Pancreas (tissue), 10 donors: ENCODE measurements at regions not wholly inside any gene's neighbourhood (a gene's known extent, or its start where the extent isn't known, plus 50 kb on each side); places are given as distances from the start of the nearest gene placed in this dataset.

Source experiments
- ATAC-seq, 4 donors: fragments of 200-7000 bp; cut with Tn5 transposase; one replicate each; pipeline versions ENCODE4 v1.8.0 to v1.9.1; 2020; ENCODE audit warnings: mild to moderate bottlenecking in 4 of 4, moderate library complexity in 4 of 4
- DNase-seq, 6 donors: peaks; one replicate each; pipeline ENCODE4 v3.0.0-alpha.2; 2020
- FAIRE-seq: peaks from 2 replicates; lab custom pipeline; 2012; peaks lifted over from hg19 to GRCh38; lab: Jason Lieb, UNC
- H3K27ac ChIP-seq, 4 donors: fragments of 200-600 bp; sonication (generic); 1 replicate in 3 of 4; 2 replicates in 1 of 4; pipeline versions ENCODE4 v1.5.0 to v1.8.0; 2020
- H3K27me3 ChIP-seq, 4 donors: fragments of 200-600 bp; one replicate each; pipeline ENCODE4 v1.8.0; 2021
- H3K36me3 ChIP-seq, 3 donors: fragments of 200-600 bp; sonication (generic) in 1 of 3; one replicate each; pipeline versions ENCODE4 v1.5.0 to v1.8.0; 2020 to 2021
- H3K4me1 ChIP-seq, 3 donors: fragments of 200-600 bp; one replicate each; pipeline ENCODE4 v1.8.0; 2021
- H3K4me3 ChIP-seq, 4 donors: fragments of 200-600 bp; sonication (generic) in 2 of 4; one replicate each; pipeline versions ENCODE4 v1.5.0 to v1.8.0; 2020 to 2021
- H3K9me3 ChIP-seq, 4 donors: fragments of 200-600 bp; one replicate each; pipeline ENCODE4 v1.8.0; 2021
- WGBS, 2 donors: extraction: QIAGEN DNeasy Blood & Tissue Kit; methylation state at CpG; one replicate each; pipeline ENCODE4 v1.1.7; 2013; 5-methylcytosine and 5-hydroxymethylcytosine counted together
- intact Hi-C, 3 donors: fragments of 100-400 bp; cut with DNase I; formaldehyde crosslinking; loops; one replicate each; pipeline versions ENCODE4 v1.11.1 to v1.14.2; 2022
- TF ChIP-seq, protein P1 (sequence below), 4 donors: fragments of 200-600 bp; sonication (generic) in 3 of 4; IDR thresholded peaks; one replicate each; pipeline versions ENCODE4 v1.5.0 to v1.8.0; 2021; ENCODE audit warnings: antibody characterized with exemption in 4 of 4
- donor health status: healthy with polysubstance abuse.
- donor health status: DM: no; HTN: no; CAD: no; lungs with moderate emphysema.
- donor health status: DM: no; HTN: no; CAD: no.
- donor health status: control.
- donor health status: control.
- donor health status: Bipolar disorder and iron deficiency.
- donor health status: DM: yes; HTN: yes; CAD: no.
- donor health status: DM: no; HTN: no; CAD: no.
- donor health status: DM: no; HTN: no; CAD: no.
- donor health status: DM: yes; HTN: yes; CAD: no.

DNA sequence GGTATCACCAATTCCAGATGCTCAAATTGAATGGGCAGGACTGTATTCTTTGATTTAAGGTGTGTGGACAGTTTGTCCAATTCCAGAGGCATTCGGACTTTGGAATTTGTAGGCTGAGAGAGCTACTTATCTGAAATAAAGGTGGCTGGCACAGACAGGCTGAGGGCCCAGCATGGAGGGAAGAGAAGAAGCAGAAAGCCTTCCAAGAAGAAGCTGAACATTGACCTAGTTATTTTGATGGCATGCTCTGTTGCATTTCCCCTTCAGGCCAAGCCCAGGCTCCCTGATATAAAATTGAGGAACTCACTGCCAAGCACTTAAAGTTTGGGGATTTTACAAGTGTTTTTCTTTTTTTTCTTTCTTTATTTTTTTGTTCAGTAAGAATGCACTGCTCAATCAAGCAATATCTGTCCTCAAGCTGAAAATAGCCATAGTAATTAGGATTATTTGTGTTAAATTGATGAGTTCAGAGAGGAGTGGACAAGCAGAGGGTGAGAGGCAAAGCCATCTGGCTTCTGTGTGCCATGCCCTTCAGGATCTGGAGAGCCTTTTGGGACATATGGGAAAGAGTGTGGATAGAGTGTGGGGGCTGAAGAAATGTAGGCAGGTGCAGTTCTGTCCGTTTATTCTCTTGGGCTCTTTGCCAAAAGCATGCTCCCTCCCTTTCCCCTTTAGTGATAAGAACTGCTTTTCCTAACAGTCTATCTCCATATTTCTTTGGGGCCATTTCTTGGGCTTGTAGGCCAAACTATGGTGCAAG lies 148.9 kb downstream of the OXSM start:
- no peak for ATAC-seq
- no peak for FAIRE-seq
- intact Hi-C loops, result no loop called here
- Histone ChIP-seq H3K4me1 (no peaks in the 10 kb centered on the region), H3K27me3 (no peaks in the 10 kb centered on the region), H3K27ac (no peak overlapping the region), H3K9me3 (no peaks in the 10 kb centered on the region), H3K4me3 (no peak overlapping the region), H3K36me3 (no peaks in the 10 kb centered on the region)
- TF ChIP-seq, protein P1, sequence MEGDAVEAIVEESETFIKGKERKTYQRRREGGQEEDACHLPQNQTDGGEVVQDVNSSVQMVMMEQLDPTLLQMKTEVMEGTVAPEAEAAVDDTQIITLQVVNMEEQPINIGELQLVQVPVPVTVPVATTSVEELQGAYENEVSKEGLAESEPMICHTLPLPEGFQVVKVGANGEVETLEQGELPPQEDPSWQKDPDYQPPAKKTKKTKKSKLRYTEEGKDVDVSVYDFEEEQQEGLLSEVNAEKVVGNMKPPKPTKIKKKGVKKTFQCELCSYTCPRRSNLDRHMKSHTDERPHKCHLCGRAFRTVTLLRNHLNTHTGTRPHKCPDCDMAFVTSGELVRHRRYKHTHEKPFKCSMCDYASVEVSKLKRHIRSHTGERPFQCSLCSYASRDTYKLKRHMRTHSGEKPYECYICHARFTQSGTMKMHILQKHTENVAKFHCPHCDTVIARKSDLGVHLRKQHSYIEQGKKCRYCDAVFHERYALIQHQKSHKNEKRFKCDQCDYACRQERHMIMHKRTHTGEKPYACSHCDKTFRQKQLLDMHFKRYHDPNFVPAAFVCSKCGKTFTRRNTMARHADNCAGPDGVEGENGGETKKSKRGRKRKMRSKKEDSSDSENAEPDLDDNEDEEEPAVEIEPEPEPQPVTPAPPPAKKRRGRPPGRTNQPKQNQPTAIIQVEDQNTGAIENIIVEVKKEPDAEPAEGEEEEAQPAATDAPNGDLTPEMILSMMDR (IDR thresholded peaks at IDR 0.05), result no peak
- 26 to 32% methylated on average over 2 of the region's 2 CpGs for WGBS, 2 donors
- no peak for DNase-seq

DNA sequence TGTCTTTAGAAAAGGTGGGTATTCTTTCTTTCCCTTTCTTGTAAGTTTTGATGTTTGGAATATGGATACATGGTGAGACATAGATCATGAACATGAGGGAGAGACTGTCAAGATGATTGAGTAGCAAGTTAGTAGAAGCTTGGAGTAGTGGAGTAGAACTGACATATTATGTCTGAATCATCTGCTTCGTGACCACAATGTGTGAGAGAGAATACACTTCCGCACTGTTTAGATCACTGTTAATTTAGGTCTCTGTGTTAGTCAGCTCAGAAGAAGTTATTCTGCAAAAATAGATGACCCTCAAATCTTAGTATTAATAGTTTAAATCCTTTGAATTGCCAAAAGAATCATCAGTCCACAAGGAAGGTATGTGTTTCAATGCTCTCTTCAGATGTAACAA lies 151.0 kb downstream of the OXSM start:
- WGBS, 2 donors, result 80 to 86% methylated on average over 2 of the region's 2 CpGs
- no peaks in the 10 kb centered on the region for H3K36me3 ChIP-seq
- FAIRE-seq (no peak), ATAC-seq (no peak), DNase-seq (no peak)
- no peak overlapping the region for H3K4me3 ChIP-seq
- H3K4me1 ChIP-seq, result no peaks in the 10 kb centered on the region
- no peak overlapping the region for H3K27ac ChIP-seq
- no peaks in the 10 kb centered on the region for H3K27me3 ChIP-seq
- intact Hi-C loops, result no loop called here
- TF ChIP-seq, protein P1 (IDR thresholded peaks at IDR 0.05), result no peak
- no peaks in the 10 kb centered on the region for H3K9me3 ChIP-seq

DNA sequence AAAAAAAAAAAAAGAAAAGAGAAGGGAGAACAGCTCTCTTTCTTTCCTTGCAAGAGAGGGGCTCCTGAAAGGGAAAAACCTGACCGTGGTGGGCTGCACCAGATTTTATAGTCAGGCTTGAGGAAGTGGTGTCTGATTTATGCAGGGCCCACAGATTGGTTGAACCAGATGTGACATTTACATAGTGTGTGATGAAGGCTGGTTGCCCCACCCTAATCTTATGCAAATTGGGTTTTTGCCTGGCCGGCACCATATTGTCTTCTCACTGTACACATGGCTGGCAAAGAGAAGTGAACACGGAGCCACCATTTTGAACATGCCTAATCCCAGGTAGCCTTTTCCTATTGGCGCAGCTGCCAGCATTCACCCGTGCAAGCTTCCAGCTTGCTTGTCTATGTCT lies 154.4 kb downstream of the OXSM start:
- ATAC-seq (no peak), DNase-seq (no peak), FAIRE-seq (no peak)
- Histone ChIP-seq H3K27me3 (no peaks in the 10 kb centered on the region), H3K27ac (no peak overlapping the region), H3K4me3 (no peak overlapping the region), H3K4me1 (no peaks in the 10 kb centered on the region), H3K9me3 (no peaks in the 10 kb centered on the region), H3K36me3 (no peaks in the 10 kb centered on the region)
- WGBS, 2 donors, result 83 to 95% methylated on average over 5 of the region's 5 CpGs
- TF ChIP-seq, protein P1 (IDR thresholded peaks at IDR 0.05), result no peak
- intact Hi-C loops, result no loop called here

DNA sequence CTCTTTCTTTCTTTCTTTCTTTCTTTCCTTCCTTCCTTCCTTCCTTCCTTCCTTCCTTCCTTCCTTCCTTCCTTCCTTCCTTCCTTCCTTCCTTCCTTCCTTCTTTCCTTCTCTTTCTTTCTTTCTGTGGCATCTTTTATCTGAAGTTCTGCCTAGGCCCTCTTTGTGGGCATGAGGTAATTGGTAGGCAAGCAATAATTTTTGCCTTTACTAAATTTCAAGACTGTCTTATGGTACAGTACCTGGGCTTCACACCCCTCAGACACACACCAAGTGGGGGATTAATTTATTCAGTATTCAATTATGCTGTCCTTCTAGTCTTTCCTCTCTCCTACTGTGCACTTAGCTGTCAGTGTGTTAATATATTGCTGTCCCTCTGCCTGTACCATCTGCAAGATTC lies 155.5 kb downstream of the OXSM start:
- FAIRE-seq, result no peak
- TF ChIP-seq, protein P1 (IDR thresholded peaks at IDR 0.05), result no peak
- intact Hi-C loops, result no loop called here
- DNase-seq, result no peak
- H3K4me1 ChIP-seq, result no peaks in the 10 kb centered on the region
- H3K9me3 ChIP-seq, result no peaks in the 10 kb centered on the region
- no peaks in the 10 kb centered on the region for H3K27me3 ChIP-seq
- no peak overlapping the region for H3K4me3 ChIP-seq
- H3K36me3 ChIP-seq, result no peaks in the 10 kb centered on the region
- H3K27ac ChIP-seq, result no peak overlapping the region
- no peak for ATAC-seq

DNA sequence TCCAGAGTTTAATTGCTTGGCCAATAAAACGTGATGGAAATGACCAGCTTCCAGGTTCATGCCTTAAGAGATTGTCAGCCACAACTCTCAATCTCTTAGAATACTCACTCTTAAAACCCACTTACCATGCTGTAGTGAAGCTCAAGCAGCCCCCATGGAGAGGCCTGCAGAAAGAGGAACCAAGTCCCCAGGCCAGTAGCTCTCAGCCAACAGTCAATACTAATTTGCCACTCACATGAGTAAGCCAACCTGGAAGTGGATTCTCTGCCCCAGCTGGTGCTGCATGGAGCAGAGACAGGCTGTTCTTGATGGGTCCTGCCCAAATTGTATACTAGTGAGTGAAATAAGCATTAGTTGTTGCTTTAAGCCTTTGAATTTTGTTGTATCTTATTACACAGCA lies 155.9 kb downstream of the OXSM start:
- Histone ChIP-seq H3K9me3 (no peaks in the 10 kb centered on the region), H3K27me3 (no peaks in the 10 kb centered on the region), H3K4me3 (no peak overlapping the region), H3K4me1 (no peaks in the 10 kb centered on the region), H3K36me3 (no peaks in the 10 kb centered on the region), H3K27ac (no peak overlapping the region)
- DNase-seq (no peak), FAIRE-seq (no peak), ATAC-seq (no peak)
- TF ChIP-seq, protein P1 (IDR thresholded peaks at IDR 0.05), result no peak
- WGBS, 2 donors, result 59 to 71% methylated on average over 1 of the region's 1 CpG
- intact Hi-C loops, result no loop called here
